ENCODE measurements at regions not wholly inside any gene's neighbourhood (a gene's known extent, or its start where the extent isn't known, plus 50 kb on each side); places are given as distances from the start of the nearest gene placed in this dataset.
"Not testable (repeated sequence)": the region's sequence is repeated elsewhere in the genome, so short reads cannot be mapped to it uniquely, and the experiment has no call there.

- 62 to 83% methylated on average over 1 of the region's 1 CpG for WGBS, 2 donors
- TF ChIP-seq, protein P1, sequence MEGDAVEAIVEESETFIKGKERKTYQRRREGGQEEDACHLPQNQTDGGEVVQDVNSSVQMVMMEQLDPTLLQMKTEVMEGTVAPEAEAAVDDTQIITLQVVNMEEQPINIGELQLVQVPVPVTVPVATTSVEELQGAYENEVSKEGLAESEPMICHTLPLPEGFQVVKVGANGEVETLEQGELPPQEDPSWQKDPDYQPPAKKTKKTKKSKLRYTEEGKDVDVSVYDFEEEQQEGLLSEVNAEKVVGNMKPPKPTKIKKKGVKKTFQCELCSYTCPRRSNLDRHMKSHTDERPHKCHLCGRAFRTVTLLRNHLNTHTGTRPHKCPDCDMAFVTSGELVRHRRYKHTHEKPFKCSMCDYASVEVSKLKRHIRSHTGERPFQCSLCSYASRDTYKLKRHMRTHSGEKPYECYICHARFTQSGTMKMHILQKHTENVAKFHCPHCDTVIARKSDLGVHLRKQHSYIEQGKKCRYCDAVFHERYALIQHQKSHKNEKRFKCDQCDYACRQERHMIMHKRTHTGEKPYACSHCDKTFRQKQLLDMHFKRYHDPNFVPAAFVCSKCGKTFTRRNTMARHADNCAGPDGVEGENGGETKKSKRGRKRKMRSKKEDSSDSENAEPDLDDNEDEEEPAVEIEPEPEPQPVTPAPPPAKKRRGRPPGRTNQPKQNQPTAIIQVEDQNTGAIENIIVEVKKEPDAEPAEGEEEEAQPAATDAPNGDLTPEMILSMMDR (IDR thresholded peaks at IDR 0.05): no peak
- TF ChIP-seq POLR2A (IDR thresholded peaks at IDR 0.05): no peak
- intact Hi-C loops (cut with DNase I; ENCODE audit: low total_unique reads): no loop called here
- no peak overlapping the region for H3K4me3 ChIP-seq (ENCODE audit: low read depth, poor library complexity, severe bottlenecking)
- DNase-seq (ENCODE audit: low spot score in 2 of 2): no peak
These were observed 272.8 kb upstream of the STXBP6 start for GRCh38 chr14:25322784-25323183.

GRCh38 chr14:25316007-25316406, 266.1 kb upstream of the STXBP6 start:
- H3K4me3 ChIP-seq (ENCODE audit: low read depth, poor library complexity, severe bottlenecking); intact Hi-C loops (cut with DNase I; ENCODE audit: low total_unique reads); DNase-seq (ENCODE audit: low spot score in 2 of 2): not testable (repeated sequence)
- 69 to 78% methylated on average over 5 to 6 of the region's 6 CpGs for WGBS, 2 donors

GRCh38 chr14:25308244-25308643, 258.3 kb upstream of the STXBP6 start:
- no peak for DNase-seq (ENCODE audit: low spot score in 2 of 2)
- no peak overlapping the region for H3K4me3 ChIP-seq (ENCODE audit: low read depth, poor library complexity, severe bottlenecking)
- TF ChIP-seq, protein P1 (IDR thresholded peaks at IDR 0.05): no peak
- no peak for TF ChIP-seq POLR2A (IDR thresholded peaks at IDR 0.05)
- WGBS, 2 donors: 61 to 73% methylated on average over 2 to 3 of the region's 3 CpGs
- intact Hi-C loops (cut with DNase I; ENCODE audit: low total_unique reads): no loop called here

DNA sequence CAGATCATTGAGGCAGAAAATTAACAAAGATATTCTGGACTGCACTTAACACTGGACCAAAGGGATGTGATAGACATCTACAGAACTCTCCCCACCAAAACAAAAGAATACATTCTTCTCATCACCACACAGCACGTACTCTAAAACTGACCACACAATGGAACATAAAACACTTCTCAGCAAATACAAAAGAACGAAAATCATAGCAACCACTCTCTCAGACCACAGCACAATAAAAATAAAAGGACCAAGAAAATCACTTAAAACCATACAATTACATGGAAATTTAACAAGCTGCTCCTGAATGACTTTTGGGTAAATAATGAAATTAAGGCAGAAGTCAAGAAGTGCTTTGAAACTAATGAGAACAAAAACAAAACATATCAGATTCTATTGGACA, 254.0 kb upstream of the STXBP6 start:
- intact Hi-C loops (cut with DNase I; ENCODE audit: low total_unique reads): no loop called here
- TF ChIP-seq, protein P1 (IDR thresholded peaks at IDR 0.05): no peak
- TF ChIP-seq POLR2A (IDR thresholded peaks at IDR 0.05): no peak
- H3K4me3 ChIP-seq (ENCODE audit: low read depth, poor library complexity, severe bottlenecking): no peak overlapping the region
- 71 to 79% methylated on average over 2 of the region's 2 CpGs for WGBS, 2 donors
- no peak for DNase-seq (ENCODE audit: low spot score in 2 of 2)

DNA sequence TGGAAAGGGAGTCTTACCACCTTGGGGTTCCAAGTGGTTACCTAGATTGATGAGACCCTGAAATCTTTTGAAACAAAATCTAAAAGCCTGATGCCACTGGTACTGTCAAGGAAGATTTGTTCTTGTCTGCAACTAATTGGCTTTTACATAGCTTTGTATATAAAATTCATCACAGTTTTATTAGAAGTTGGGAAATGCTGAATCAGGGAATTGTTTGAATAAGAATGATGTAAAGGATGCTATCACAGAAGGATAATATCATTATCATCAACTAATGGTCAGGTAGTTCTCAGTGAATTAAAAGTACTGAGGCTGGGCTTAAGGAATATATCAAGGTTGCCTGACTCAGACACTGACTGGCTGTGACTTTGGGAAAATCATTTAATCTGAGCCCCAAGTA, 248.3 kb upstream of the STXBP6 start:
- TF ChIP-seq, protein P1 (IDR thresholded peaks at IDR 0.05): no peak
- no peak for TF ChIP-seq POLR2A (IDR thresholded peaks at IDR 0.05)
- intact Hi-C loops (cut with DNase I; ENCODE audit: low total_unique reads): no loop called here
- no peak for DNase-seq (ENCODE audit: low spot score in 2 of 2)
- no peak overlapping the region for H3K4me3 ChIP-seq (ENCODE audit: low read depth, poor library complexity, severe bottlenecking)

- 62 to 64% methylated on average over 1 of the region's 1 CpG for WGBS, 2 donors
- intact Hi-C loops (cut with DNase I; ENCODE audit: low total_unique reads): not testable (repeated sequence)
These were observed 240.2 kb upstream of the STXBP6 start for GRCh38 chr14:25290154-25290553.

GRCh38 chr14:25274529-25274928, 224.6 kb upstream of the STXBP6 start:
- no peak for DNase-seq (ENCODE audit: low spot score in 2 of 2)
- TF ChIP-seq POLR2A (IDR thresholded peaks at IDR 0.05): no peak
- H3K4me3 ChIP-seq (ENCODE audit: low read depth, poor library complexity, severe bottlenecking): no peak overlapping the region
- 73 to 91% methylated on average over 2 of the region's 2 CpGs for whole genome bisulfite sequencing, 2 donors
- intact Hi-C loops (cut with DNase I; ENCODE audit: low total_unique reads): no loop called here

More at GRCh38 chr14:25290154-25290553, 240.2 kb upstream of the STXBP6 start:
- not testable (repeated sequence) for DNase-seq (ENCODE audit: low spot score in 2 of 2); H3K4me3 ChIP-seq (ENCODE audit: low read depth, poor library complexity, severe bottlenecking)

Data from lower leg skin (tissue), 4 donors.